ENCODE measurements at regions not wholly inside any gene's neighbourhood (a gene's known extent, or its start where the extent isn't known, plus 50 kb on each side); places are given as distances from the start of the nearest gene placed in this dataset.

DNA sequence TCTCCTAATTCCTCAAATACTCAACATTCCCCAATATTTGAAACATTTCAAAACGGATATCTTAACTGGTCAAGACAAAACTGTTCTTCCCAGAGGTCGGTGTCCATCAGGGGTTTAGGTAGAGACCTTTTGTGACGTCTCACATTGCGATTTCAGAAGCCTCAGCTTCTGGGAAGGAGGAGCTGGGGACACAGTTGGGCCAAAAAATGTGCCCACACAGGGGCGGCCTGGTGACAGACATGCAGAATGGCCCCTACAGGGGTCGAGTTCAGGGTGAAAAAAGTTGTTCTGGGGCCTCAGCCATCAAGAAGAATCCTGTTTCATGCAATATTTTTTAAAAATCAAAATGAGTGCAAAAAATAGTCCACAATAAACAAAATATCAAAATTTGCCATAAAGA is 108.7 kb upstream of the PFKP start:
- TF ChIP-seq, protein P1, sequence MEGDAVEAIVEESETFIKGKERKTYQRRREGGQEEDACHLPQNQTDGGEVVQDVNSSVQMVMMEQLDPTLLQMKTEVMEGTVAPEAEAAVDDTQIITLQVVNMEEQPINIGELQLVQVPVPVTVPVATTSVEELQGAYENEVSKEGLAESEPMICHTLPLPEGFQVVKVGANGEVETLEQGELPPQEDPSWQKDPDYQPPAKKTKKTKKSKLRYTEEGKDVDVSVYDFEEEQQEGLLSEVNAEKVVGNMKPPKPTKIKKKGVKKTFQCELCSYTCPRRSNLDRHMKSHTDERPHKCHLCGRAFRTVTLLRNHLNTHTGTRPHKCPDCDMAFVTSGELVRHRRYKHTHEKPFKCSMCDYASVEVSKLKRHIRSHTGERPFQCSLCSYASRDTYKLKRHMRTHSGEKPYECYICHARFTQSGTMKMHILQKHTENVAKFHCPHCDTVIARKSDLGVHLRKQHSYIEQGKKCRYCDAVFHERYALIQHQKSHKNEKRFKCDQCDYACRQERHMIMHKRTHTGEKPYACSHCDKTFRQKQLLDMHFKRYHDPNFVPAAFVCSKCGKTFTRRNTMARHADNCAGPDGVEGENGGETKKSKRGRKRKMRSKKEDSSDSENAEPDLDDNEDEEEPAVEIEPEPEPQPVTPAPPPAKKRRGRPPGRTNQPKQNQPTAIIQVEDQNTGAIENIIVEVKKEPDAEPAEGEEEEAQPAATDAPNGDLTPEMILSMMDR (IDR thresholded peaks at IDR 0.05; ENCODE audit: low read depth, low read length, missing input control), result no peak
- TF ChIP-seq TAF1 (conservative IDR thresholded peaks at IDR 0.05), result no peak
- no peak for TF ChIP-seq YY1 (IDR thresholded peaks at IDR 0.05)
- TF ChIP-seq RXRA (IDR thresholded peaks at IDR 0.05), result no peak
- no peak for TF ChIP-seq SP1 (IDR thresholded peaks at IDR 0.05)
- no peak for TF ChIP-seq JUND (IDR thresholded peaks at IDR 0.05)
- TF ChIP-seq, protein P2, sequence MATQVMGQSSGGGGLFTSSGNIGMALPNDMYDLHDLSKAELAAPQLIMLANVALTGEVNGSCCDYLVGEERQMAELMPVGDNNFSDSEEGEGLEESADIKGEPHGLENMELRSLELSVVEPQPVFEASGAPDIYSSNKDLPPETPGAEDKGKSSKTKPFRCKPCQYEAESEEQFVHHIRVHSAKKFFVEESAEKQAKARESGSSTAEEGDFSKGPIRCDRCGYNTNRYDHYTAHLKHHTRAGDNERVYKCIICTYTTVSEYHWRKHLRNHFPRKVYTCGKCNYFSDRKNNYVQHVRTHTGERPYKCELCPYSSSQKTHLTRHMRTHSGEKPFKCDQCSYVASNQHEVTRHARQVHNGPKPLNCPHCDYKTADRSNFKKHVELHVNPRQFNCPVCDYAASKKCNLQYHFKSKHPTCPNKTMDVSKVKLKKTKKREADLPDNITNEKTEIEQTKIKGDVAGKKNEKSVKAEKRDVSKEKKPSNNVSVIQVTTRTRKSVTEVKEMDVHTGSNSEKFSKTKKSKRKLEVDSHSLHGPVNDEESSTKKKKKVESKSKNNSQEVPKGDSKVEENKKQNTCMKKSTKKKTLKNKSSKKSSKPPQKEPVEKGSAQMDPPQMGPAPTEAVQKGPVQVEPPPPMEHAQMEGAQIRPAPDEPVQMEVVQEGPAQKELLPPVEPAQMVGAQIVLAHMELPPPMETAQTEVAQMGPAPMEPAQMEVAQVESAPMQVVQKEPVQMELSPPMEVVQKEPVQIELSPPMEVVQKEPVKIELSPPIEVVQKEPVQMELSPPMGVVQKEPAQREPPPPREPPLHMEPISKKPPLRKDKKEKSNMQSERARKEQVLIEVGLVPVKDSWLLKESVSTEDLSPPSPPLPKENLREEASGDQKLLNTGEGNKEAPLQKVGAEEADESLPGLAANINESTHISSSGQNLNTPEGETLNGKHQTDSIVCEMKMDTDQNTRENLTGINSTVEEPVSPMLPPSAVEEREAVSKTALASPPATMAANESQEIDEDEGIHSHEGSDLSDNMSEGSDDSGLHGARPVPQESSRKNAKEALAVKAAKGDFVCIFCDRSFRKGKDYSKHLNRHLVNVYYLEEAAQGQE (IDR thresholded peaks at IDR 0.05), result no peak
- no peak for TF ChIP-seq RAD21 (IDR thresholded peaks at IDR 0.05)
